GM18507 (cell line): ENCODE measurements at regions not wholly inside any gene's neighbourhood (a gene's known extent, or its start where the extent isn't known, plus 50 kb on each side); places are given as distances from the start of the nearest gene placed in this dataset.
A peak's percentile ranks its signal among the peaks of the same experiment; 100 is the strongest.

Source experiments
- DNase-seq: peaks from one replicate; pipeline ENCODE4 v3.0.0; 2011; ENCODE audit warnings: low read depth; ENCODE audit not compliant: insufficient read length; ENCODE audit errors: extremely low spot score
- FAIRE-seq: peaks from 2 replicates; lab custom pipeline; 2011; peaks lifted over from hg19 to GRCh38; lab: Jason Lieb, UNC

GRCh38 chr14:53596853-53597525, 359.6 kb downstream of the BMP4 start:
- DNase-seq (no peak), FAIRE-seq (no peak)

DNA sequence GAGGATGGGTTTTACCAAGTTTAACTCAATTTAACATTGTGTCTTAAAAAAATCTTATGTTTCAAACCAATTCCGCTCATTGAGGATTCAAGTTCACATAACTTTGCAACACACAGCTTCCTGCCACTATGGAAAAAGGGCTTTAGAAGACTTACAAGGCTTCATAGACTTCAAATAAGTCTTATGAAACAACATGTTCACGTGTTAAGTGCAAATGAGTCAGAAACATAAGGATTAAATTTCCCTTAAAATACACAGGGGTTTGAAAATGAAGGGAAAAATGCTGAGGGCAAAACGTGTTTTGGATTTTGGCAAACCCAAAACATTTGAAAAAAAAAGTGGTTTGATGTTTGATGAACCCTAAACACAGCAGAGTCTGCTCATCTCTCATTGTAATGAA, 364.8 kb downstream of the BMP4 start:
- FAIRE-seq, result no peak
- no peak for DNase-seq

DNA sequence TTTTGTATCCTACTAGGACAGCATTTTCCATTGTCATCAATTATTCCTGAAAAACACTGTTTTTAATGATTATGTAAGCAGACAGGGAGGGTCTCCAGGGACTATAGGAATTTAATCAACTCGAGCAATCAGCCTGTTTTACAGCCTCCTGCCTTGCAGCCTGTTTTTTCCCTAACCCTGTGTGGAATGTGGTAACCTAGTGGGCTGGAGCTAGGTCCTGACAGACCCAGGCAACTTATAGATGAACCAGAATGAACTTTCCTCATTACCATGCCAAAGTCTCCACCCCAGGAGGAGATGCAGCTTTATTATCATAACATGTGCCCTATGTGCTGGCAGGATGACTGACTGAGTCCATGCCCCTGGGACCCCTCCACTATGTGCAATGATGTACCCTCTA, 375.1 kb downstream of the BMP4 start:
- DNase-seq (no peak), FAIRE-seq (no peak)

DNA sequence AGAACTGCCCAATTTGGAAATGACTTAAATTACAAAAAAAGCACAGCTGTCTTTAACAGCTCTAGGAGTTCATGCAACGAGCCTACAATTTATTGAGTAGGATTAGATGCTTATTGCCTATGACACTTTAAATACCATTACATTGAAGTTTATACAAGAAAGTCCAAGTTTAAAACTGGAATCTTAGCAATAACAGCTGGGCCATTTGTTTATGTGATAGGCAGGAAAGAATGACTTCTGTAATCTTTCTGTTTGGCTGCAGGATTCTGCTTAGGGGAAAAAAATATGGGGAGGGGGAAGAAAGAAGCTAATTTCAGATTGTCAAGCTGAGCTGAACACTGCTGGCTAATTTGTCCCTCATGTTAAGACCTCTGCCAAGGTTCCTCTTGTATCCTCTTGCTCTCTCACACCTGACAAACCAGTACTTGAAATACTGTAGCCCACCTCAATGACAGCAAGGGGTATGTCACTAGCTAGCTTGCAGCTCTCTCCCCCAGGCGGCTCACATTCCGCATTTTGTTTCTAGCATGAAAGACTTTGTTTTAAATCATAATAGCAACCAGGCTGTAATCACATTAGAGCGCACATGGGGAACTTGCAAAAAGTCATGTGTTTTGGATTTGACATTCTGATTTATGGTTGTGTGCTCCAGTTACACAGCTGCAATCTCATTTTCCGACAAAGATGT, 384.8 kb downstream of the BMP4 start:
- FAIRE-seq (no peak), DNase-seq (no peak)

DNA sequence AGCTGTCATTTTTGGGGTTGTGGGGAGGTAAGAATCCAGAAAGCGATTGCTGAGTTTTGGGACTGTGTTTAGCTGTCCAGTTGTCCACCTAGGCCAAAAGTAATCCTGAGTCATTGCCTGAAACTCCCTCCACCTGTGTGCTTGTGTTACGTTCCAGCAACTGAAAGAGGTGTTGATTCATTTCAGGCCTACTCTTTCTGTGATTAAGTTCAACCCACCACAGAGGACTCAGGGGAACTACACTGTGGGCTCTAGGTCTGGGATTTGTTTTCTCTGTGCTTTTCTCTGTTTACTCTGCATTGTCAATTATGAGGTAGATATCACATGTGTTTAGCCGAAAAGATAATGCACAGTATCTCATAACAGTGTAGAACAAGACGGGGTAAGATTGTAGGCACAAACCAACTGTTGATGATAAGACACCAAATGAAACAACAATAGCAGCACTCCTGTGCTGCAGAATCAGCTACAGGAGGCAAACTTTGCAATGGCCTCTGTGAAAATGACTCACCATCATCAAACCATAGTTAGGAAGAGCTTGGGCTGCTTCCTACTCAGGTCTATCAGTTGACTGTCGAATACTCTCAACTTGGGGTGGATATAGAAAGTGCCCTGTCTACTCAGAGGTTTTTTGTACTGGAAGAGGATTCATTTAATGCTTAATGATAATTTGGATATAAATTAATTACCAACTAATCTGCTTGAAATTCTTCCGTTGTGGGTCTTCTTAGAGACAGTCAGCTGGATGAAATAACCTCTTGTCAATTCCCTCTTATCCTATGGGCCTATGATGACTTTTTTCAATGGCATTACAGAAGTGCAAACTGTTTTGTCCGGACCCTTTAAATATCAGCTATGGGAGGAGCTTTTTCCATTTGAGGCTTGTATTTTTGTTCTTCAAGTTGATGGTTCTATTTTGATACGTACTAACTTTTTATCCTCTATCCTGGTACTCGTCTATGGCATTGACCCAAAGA, 385.9 kb downstream of the BMP4 start:
- peak; percentile 94 for FAIRE-seq
- peak; percentile 38 for DNase-seq

DNA sequence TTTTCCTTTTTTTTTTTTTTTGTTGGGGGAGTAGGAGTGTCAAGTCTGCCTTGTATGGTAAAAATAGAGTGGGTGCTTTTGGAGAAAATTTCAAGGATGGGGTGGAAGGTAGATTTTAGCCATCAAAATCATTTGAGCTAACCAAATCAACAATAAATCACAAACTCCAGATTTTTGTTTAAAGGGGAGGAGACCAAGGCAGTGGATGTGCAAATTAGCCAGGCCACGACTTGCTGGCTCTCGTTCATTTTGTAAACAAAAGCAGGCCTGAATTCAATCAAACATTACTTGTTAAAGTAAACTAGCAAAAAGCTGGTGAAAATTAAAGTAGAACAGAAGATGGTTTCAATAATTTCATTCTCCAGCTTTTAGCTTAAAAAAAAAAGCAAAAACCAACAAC, 387.2 kb downstream of the BMP4 start:
- DNase-seq, result no peak
- FAIRE-seq, result no peak

- FAIRE-seq (no peak), DNase-seq (no peak)
These were observed 389.3 kb downstream of the BMP4 start for GRCh38 chr14:53567236-53567780.

DNA sequence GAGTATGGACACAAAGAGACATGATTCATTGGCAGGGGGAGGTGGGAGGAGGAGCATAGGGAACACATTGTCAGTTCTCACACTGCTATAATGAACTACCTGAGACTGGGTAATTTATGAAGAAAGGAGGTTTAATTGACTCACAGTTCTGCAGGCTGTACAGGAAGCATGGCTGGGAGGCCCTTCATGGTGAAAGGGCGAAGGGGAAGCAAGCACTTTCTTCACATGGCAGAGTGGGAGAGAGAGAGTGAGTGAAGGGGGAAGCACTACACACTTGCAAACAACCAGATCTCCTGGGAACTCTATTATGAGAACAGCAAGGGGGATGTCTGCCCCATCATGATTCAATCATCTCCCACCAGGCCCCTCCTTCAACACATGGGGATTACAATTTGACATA, 391.8 kb downstream of the BMP4 start:
- DNase-seq, result no peak
- no peak for FAIRE-seq

DNA sequence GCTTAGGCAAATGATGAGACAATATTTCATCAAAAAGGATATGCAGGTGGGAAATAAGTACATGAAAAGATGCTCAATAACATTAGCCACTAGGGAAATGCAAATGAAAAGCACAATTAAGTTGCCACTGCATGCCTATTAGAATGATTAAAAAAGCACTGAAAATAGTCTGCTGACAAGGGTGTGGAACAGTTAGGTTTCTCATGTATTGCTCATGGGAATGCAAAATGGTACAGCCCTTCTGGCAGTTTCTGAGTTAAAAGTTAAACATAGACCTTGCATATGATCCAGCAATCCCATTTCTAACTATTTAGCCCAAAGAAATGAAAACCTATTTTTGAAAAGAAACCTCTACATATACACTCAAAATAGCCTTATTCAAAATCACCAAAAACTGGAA, 393.0 kb downstream of the BMP4 start:
- no peak for DNase-seq
- no peak for FAIRE-seq

- FAIRE-seq (no peak), DNase-seq (no peak)
These were observed 400.1 kb upstream of the DDHD1 start for GRCh38 chr14:53553221-53553620.

- no peak for DNase-seq
- FAIRE-seq, result no peak
These were observed 398.7 kb upstream of the DDHD1 start for GRCh38 chr14:53551862-53552261.

GRCh38 chr14:53550776-53551175, 397.7 kb upstream of the DDHD1 start:
- FAIRE-seq, result no peak
- no peak for DNase-seq

DNA sequence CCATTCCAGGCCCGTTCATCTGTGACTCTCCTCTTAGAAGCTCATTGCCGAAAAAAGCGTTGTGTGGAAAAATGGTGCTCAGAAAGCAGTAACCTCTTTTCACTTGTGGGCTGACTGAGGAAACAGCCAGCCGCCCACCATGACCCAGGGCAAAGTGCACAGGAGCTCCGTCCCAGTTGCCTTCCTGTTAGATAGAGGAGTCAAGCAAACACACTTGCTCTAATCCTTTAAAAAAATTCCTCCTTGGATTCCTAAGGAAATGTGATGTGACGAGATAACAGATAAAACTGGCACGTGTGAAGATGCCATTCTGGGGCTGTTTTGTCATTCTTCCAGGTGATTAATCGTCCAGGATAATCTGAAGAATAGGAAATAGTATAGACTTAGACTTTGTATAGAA, 396.8 kb upstream of the DDHD1 start:
- no peak for FAIRE-seq
- no peak for DNase-seq

DNA sequence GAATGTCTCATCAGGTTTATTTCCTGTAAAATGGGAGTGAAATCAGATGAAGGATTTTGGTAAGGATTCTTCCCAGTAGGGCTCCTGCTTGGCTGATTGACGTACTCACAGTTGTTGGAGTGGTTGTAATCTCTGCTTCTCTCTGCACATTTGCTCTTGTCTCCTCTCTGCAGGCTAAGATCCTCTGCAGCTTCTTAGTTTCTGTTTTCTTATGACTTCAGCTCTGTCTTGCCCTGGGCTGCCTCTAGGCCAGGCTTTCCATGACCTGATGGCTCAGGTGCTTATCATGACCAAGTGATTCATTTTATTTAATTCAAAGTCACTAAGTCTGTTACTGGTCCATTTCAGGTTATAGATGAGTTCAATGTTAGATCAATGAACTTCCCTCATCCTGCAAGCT, 394.5 kb upstream of the DDHD1 start:
- DNase-seq, result no peak
- FAIRE-seq, result no peak

- no peak for FAIRE-seq
- no peak for DNase-seq
These were observed 392.1 kb upstream of the DDHD1 start for GRCh38 chr14:53545217-53545616.

GRCh38 chr14:53542732-53543131, 389.6 kb upstream of the DDHD1 start:
- no peak for DNase-seq
- no peak for FAIRE-seq

GRCh38 chr14:53541411-53541810, 388.3 kb upstream of the DDHD1 start:
- DNase-seq (no peak), FAIRE-seq (no peak)

GRCh38 chr14:53539489-53540126, 386.5 kb upstream of the DDHD1 start:
- peak; percentile 47 for DNase-seq
- FAIRE-seq, result peak; percentile 89

DNA sequence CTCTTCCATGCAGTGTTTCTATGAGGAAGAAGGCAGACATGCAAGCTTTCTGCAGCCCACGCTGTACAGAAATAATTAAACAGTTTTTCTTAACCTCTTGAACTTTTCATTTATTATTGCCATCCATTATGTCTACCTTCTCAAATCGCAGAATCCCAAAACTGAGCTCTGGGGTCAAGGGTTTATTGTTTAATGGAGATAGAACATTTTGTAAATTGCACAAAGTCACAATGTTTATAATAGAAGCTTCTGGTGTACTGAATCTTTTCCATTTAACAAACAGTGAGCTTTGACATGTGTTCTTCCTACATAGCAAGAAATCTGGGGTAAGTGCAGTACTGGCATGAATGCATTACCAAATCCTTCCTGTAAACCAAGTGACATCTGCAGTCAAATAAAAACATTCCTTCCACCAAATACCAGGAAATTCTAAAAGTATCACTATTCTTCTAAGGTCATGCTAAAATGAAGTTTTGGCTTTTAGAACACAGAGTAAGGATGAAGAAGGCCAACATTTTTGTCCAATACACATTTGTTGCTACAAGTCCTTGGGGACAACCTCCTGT, 385.3 kb upstream of the DDHD1 start:
- no peak for FAIRE-seq

More for the DNA sequence above, 385.3 kb upstream of the DDHD1 start:
- no peak for DNase-seq
